Endothelial cell of umbilical vein (primary cell): ENCODE measurements at regions not wholly inside any gene's neighbourhood (a gene's known extent, or its start where the extent isn't known, plus 50 kb on each side); places are given as distances from the start of the nearest gene placed in this dataset.
A peak's percentile ranks its signal among the peaks of the same experiment; 100 is the strongest.

Experiments
- BruUV-seq: library from RNA; stranded (reverse); fragments of 400-500 nt; replicated peaks from 2 replicates; lab custom pipeline; 2021; lab: Mats Ljungman, UMichigan
- CTCF ChIA-PET: fragments of 300-600, 350-600 bp; sonication (Branson Sonifier 250); formaldehyde crosslinking; loops from one replicate; lab custom pipeline; 2021; ENCODE audit warnings: antibody characterized with exemption, inconsistent platforms; lab: Charles Lee
- POLR2A ChIA-PET: fragments of 300-600, 350-600 bp; sonication (Branson Sonifier 250); formaldehyde crosslinking; loops from one replicate; lab custom pipeline; 2021; ENCODE audit warnings: antibody characterized with exemption, inconsistent platforms; lab: Charles Lee
- DNase-seq: peaks from one replicate; pipeline ENCODE4 v3.0.0-alpha.2; 2011; ENCODE audit warnings: low read depth, low spot score
- FAIRE-seq: peaks from 2 replicates; lab custom pipeline; 2011; peaks lifted over from hg19 to GRCh38; lab: Jason Lieb, UNC
- H2AFZ ChIP-seq: 2 replicates; pipeline ENCODE4 v1.6.0; 2012; ENCODE audit warnings: low read depth, low read length, control low read depth, inconsistent platforms
- H3K27ac ChIP-seq: 2 replicates; pipeline ENCODE4 v1.5.1; 2011; ENCODE audit warnings: low read depth, mild to moderate bottlenecking, control low read depth, low read length, moderate library complexity; ENCODE audit not compliant: insufficient read depth
- H3K27me3 ChIP-seq, 2 experiments: 2 replicates each; pipeline versions ENCODE4 v1.6.0 to v1.6.1; 2011; ENCODE audit warnings: low read length in 2 of 2, mixed read lengths in 1 of 2; ENCODE audit not compliant: control insufficient read depth in 2 of 2, insufficient read depth in 2 of 2
- H3K36me3 ChIP-seq, 2 experiments: 2 replicates in 1 of 2; 3 replicates in 1 of 2; pipeline ENCODE4 v1.5.1; 2011; ENCODE audit warnings: low read length in 2 of 2, mild to moderate bottlenecking in 1 of 2, moderate library complexity in 1 of 2; ENCODE audit not compliant: control insufficient read depth in 2 of 2, insufficient read depth in 2 of 2; ENCODE audit errors: extremely low read depth in 1 of 2
- H3K4me1 ChIP-seq: 3 replicates; pipeline ENCODE4 v1.5.1; 2011; ENCODE audit warnings: mild to moderate bottlenecking, low read length; ENCODE audit not compliant: control insufficient read depth, insufficient read depth; ENCODE audit errors: extremely low read depth
- H3K4me2 ChIP-seq: 2 replicates; pipeline ENCODE4 v1.6.1; 2011; ENCODE audit warnings: low read length, control low read depth, mixed read lengths; ENCODE audit not compliant: insufficient read depth
- H3K4me3 ChIP-seq, 3 experiments: fragments of 200-600 bp in 1 of 3; sonication (generic), shearing (Covaris generic) in 1 of 3; replicated peaks in 1 of 3; 2 replicates each; pipeline ENCODE4 v1.5.1; 2011 to 2016; ENCODE audit warnings: control low read depth in 3 of 3, low read length in 3 of 3, mild to moderate bottlenecking in 2 of 3, inconsistent platforms in 1 of 3, low read depth in 1 of 3, moderate library complexity in 1 of 3; ENCODE audit not compliant: insufficient read depth in 1 of 3
- H3K79me2 ChIP-seq: 2 replicates; pipeline ENCODE4 v1.6.0; 2012; ENCODE audit warnings: low read length, inconsistent platforms; ENCODE audit not compliant: control insufficient read depth, insufficient read depth
- H3K9ac ChIP-seq: replicated peaks from 2 replicates; pipeline ENCODE3; 2011; ENCODE audit warnings: low read length, control low read depth; ENCODE audit not compliant: insufficient read depth; ENCODE audit errors: extremely low read depth
- H3K9me1 ChIP-seq: replicated peaks from 3 replicates; pipeline ENCODE4 v1.6.0; 2011; ENCODE audit warnings: mild to moderate bottlenecking, low read length; ENCODE audit not compliant: control insufficient read depth, insufficient read depth; ENCODE audit errors: extremely low read depth
- H3K9me3 ChIP-seq: replicated peaks from 2 replicates; pipeline ENCODE4 v1.5.1; 2012; ENCODE audit warnings: low read length, inconsistent platforms; ENCODE audit not compliant: control insufficient read depth, insufficient read depth
- H4K20me1 ChIP-seq: replicated peaks from 2 replicates; pipeline ENCODE3; 2011; ENCODE audit warnings: mild to moderate bottlenecking, low read length; ENCODE audit not compliant: control insufficient read depth, insufficient read depth; ENCODE audit errors: extremely low read depth
- CTCF ChIP-seq, 2 donors: IDR thresholded peaks; 1 replicate in 1 of 2; 2 replicates in 1 of 2; pipeline ENCODE4 v1.5.1; 2011; ENCODE audit warnings: low read length in 2 of 2, mild to moderate bottlenecking in 2 of 2, moderate library complexity in 2 of 2, control low read depth in 1 of 2, inconsistent platforms in 1 of 2, low read depth in 1 of 2; ENCODE audit not compliant: insufficient read depth in 1 of 2; ENCODE audit errors: extremely low read depth in 1 of 2
- EZH2 ChIP-seq: IDR thresholded peaks from 2 replicates; pipeline ENCODE4 v1.6.1; 2012; ENCODE audit warnings: borderline replicate concordance, low read depth, mild to moderate bottlenecking, moderate library complexity, low read length, inconsistent platforms; ENCODE audit not compliant: severe bottlenecking
- FOS ChIP-seq: IDR thresholded peaks from 2 replicates; pipeline ENCODE4 v1.6.1; 2011; ENCODE audit warnings: mild to moderate bottlenecking, low read length, moderate library complexity, borderline replicate concordance; ENCODE audit not compliant: insufficient read depth
- GATA2 ChIP-seq: IDR thresholded peaks from 2 replicates; pipeline ENCODE4 v1.7.0; 2011; ENCODE audit warnings: low read depth, mild to moderate bottlenecking, moderate library complexity, mixed read lengths, low read length; ENCODE audit not compliant: insufficient read length, insufficient read depth
- JUN ChIP-seq: IDR thresholded peaks from 2 replicates; pipeline ENCODE4 v1.6.1; 2011; ENCODE audit warnings: borderline replicate concordance, low read depth; ENCODE audit not compliant: insufficient read length, insufficient read depth
- MAX ChIP-seq: IDR thresholded peaks from 2 replicates; pipeline ENCODE4 v1.6.1; 2011; ENCODE audit not compliant: insufficient read depth, insufficient read length
- MYC ChIP-seq: IDR thresholded peaks from one replicate; pipeline ENCODE4 v1.6.1; 2011; ENCODE audit warnings: mild to moderate bottlenecking, low read depth, low read length
- POLR2A ChIP-seq: IDR thresholded peaks from 2 replicates; pipeline ENCODE4 v1.6.1; 2012; ENCODE audit warnings: low read depth, mild to moderate bottlenecking, control low read depth, low read length
- POLR2AphosphoS5 ChIP-seq: IDR thresholded peaks from 2 replicates; pipeline ENCODE4 v1.6.1; 2012; ENCODE audit warnings: low read depth, mild to moderate bottlenecking, control low read depth, low read length, moderate library complexity; ENCODE audit not compliant: insufficient read depth
- dilution Hi-C: fragments of 300-500 bp; cut with MboI; formaldehyde crosslinking; loops from one replicate; pipeline ENCODE4 v1.15.0; 2019; ENCODE audit warnings: low sequenced_read_pairs; ENCODE audit not compliant: extremely low pct_ligation_motif_present
- intact Hi-C: fragments of 100-400 bp; cut with micrococcal nuclease; formaldehyde crosslinking; loops from one replicate; pipeline ENCODE4 v1.10.0; 2022

- dilution Hi-C loops, result no loop called here
- H3K4me3 ChIP-seq, result peak overlapping the region in 1 of 3 experiments; percentile 13
- H3K9ac ChIP-seq, result no peak overlapping the region
- intact Hi-C loops, result loop anchor here (1.0 to 5.0 kb wide), 6 partner anchors 133 to 1830 kb away; partner anchors contain the start of gene MDFIC
- peak; percentile 2 for DNase-seq
- no peak overlapping the region for H3K27ac ChIP-seq
- ChIA-PET CTCF (interaction anchor here (0.9 to 6.9 kb wide), 5 partner anchors 343 to 1767 kb away, joined by 5 to 104 read pairs (median 76); no protein-coding TSS in a partner anchor), POLR2A (no interaction called here)
- H4K20me1 ChIP-seq, result no peaks in the 10 kb centered on the region
- peak overlapping the region; percentile 64 for H3K4me2 ChIP-seq
- no peak for TF ChIP-seq MAX
- TF ChIP-seq FOS, result no peak
- no peak for TF ChIP-seq JUN
- no peak for TF ChIP-seq POLR2AphosphoS5
- TF ChIP-seq MYC, result no peak
- no peak for TF ChIP-seq EZH2
- no peak for TF ChIP-seq POLR2A
- TF ChIP-seq CTCF (IDR thresholded peaks at IDR 0.05; ENCODE audit: extremely low read depth in 1 of 2, insufficient read depth in 1 of 2, low read depth in 1 of 2, low read length in 2 of 2), result no peak
- TF ChIP-seq GATA2, result no peak
- no peaks in the 10 kb centered on the region for H3K9me1 ChIP-seq
- no peaks in the 10 kb centered on the region for H3K79me2 ChIP-seq
- no peak for FAIRE-seq
- peak overlapping the region; percentile 41 for H2AFZ ChIP-seq
- H3K27me3 ChIP-seq, result peaks cover 68 to 79% of the 10 kb centered on the region in 2 experiments
- H3K36me3 ChIP-seq, result no peaks in the 10 kb centered on the region
- no peaks in the 10 kb centered on the region for H3K9me3 ChIP-seq
- peaks cover 33% of the 10 kb centered on the region for H3K4me1 ChIP-seq
- BruUV-seq, result no TSS peak
These were observed 164.6 kb upstream of the PPP1R3A start for GRCh38 chr7:114083166-114084001.
